Globus pallidus (tissue), 1 donor: ENCODE measurements at regions not wholly inside any gene's neighbourhood (a gene's known extent, or its start where the extent isn't known, plus 50 kb on each side); places are given as distances from the start of the nearest gene placed in this dataset.
"Not testable (repeated sequence)": the region's sequence is repeated elsewhere in the genome, so short reads cannot be mapped to it uniquely, and the experiment has no call there.

Experiments
- DNase-seq: peaks from one replicate; pipeline ENCODE4 v3.0.0-alpha.2; 2015; ENCODE audit warnings: low spot score

GRCh38 chr7:34390103-34390502, 267.9 kb upstream of the NPSR1 start:
- no peak for DNase-seq

GRCh38 chr7:34392972-34393371, 265.0 kb upstream of the NPSR1 start:
- DNase-seq = no peak

GRCh38 chr7:34396437-34397064, 261.5 kb upstream of the NPSR1 start:
- no peak for DNase-seq

GRCh38 chr7:34401776-34402175, 256.2 kb upstream of the NPSR1 start:
- DNase-seq = no peak

GRCh38 chr7:34406848-34407530, 251.0 kb upstream of the NPSR1 start:
- no peak for DNase-seq

- DNase-seq = no peak
Measured at GRCh38 chr7:34407586-34407985, 250.4 kb upstream of the NPSR1 start.

GRCh38 chr7:34417781-34418180, 240.2 kb upstream of the NPSR1 start:
- no peak for DNase-seq

GRCh38 chr7:34421526-34421925, 236.5 kb upstream of the NPSR1 start:
- DNase-seq = no peak

GRCh38 chr7:34425194-34425593, 232.8 kb upstream of the NPSR1 start:
- no peak for DNase-seq

- no peak for DNase-seq
Measured at GRCh38 chr7:34425631-34426384, 232.2 kb upstream of the NPSR1 start.

- DNase-seq = no peak
Measured at GRCh38 chr7:34430456-34430855, 227.6 kb upstream of the NPSR1 start.

GRCh38 chr7:34438436-34438835, 219.6 kb upstream of the NPSR1 start:
- DNase-seq = no peak

- DNase-seq = no peak
Measured at GRCh38 chr7:34445653-34446052, 212.4 kb upstream of the NPSR1 start.

GRCh38 chr7:34448531-34448930, 209.5 kb upstream of the NPSR1 start:
- not testable (repeated sequence) for DNase-seq

GRCh38 chr7:34449765-34450164, 208.3 kb upstream of the NPSR1 start:
- DNase-seq = no peak

- no peak for DNase-seq
Measured at GRCh38 chr7:34451183-34451582, 206.8 kb upstream of the NPSR1 start.

GRCh38 chr7:34451923-34452322, 206.1 kb upstream of the NPSR1 start:
- DNase-seq = no peak

GRCh38 chr7:34452363-34452762, 205.7 kb upstream of the NPSR1 start:
- no peak for DNase-seq

GRCh38 chr7:34453150-34453549, 204.9 kb upstream of the NPSR1 start:
- no peak for DNase-seq

- no peak for DNase-seq
Measured at GRCh38 chr7:34454381-34454780, 203.6 kb upstream of the NPSR1 start.

GRCh38 chr7:34457329-34457728, 200.7 kb upstream of the NPSR1 start:
- no peak for DNase-seq

GRCh38 chr7:34463830-34464229, 194.2 kb upstream of the NPSR1 start:
- DNase-seq = no peak

- no peak for DNase-seq
Measured at GRCh38 chr7:34471844-34472243, 186.2 kb upstream of the NPSR1 start.
